Testis (tissue), 2 donors: ENCODE measurements at regions not wholly inside any gene's neighbourhood (a gene's known extent, or its start where the extent isn't known, plus 50 kb on each side); places are given as distances from the start of the nearest gene placed in this dataset.

ENCODE experiments used
- CTCF ChIP-seq, 3 experiments: fragments of 450-650 bp in 2 of 3; fragments of 200-600 bp in 1 of 3; sonication (generic) in 1 of 3; IDR thresholded peaks; one replicate each; pipeline ENCODE4 v1.5.1; 2016 to 2019; ENCODE audit warnings: antibody characterized with exemption in 3 of 3, mild to moderate bottlenecking in 2 of 3, moderate library complexity in 1 of 3
- POLR2A ChIP-seq: fragments of 450-650 bp; IDR thresholded peaks from one replicate; pipeline ENCODE4 v1.6.1; 2017; ENCODE audit warnings: antibody characterized with exemption, mild to moderate bottlenecking, moderate library complexity

GRCh38 chr5:104952876-104953275 lies 1390.3 kb upstream of the NUDT12 start:
- TF ChIP-seq CTCF (IDR thresholded peaks at IDR 0.05), result no peak
- no peak for TF ChIP-seq POLR2A
